ENCODE measurements at regions not wholly inside any gene's neighbourhood (a gene's known extent, or its start where the extent isn't known, plus 50 kb on each side); places are given as distances from the start of the nearest gene placed in this dataset.
A peak's percentile ranks its signal among the peaks of the same experiment; 100 is the strongest.

- no peak overlapping the region for H3K4me3 ChIP-seq
- no peaks in the 10 kb centered on the region for H3K4me1 ChIP-seq
- DNase-seq (peak in 1 of 4 donors; percentile 34), ATAC-seq (no peak)
- intact Hi-C loops (cut with DNase I) = no loop called here
- H3K36me3 ChIP-seq = no peaks in the 10 kb centered on the region
- H3K27me3 ChIP-seq = no peaks in the 10 kb centered on the region
- H3K9me3 ChIP-seq = no peaks in the 10 kb centered on the region
- H3K27ac ChIP-seq = no peak overlapping the region
- TF ChIP-seq CTCF (IDR thresholded peaks at IDR 0.05) = no peak
These were observed 400.0 kb upstream of the PPP2R3A start for GRCh38 chr3:135565546-135565945.

- no peak for TF ChIP-seq CTCF (IDR thresholded peaks at IDR 0.05)
- no peaks in the 10 kb centered on the region for H3K9me3 ChIP-seq
- no peak overlapping the region for H3K4me3 ChIP-seq
- no peaks in the 10 kb centered on the region for H3K27me3 ChIP-seq
- no peak overlapping the region for H3K27ac ChIP-seq
- ATAC-seq (no peak), DNase-seq (no peak)
- H3K36me3 ChIP-seq = no peaks in the 10 kb centered on the region
- intact Hi-C loops (cut with DNase I) = no loop called here
- no peaks in the 10 kb centered on the region for H3K4me1 ChIP-seq
These were observed 398.3 kb upstream of the PPP2R3A start for GRCh38 chr3:135567223-135567622.

- TF ChIP-seq CTCF (IDR thresholded peaks at IDR 0.05) = no peak
- Histone ChIP-seq H3K4me1 (no peaks in the 10 kb centered on the region), H3K27me3 (no peaks in the 10 kb centered on the region), H3K9me3 (no peaks in the 10 kb centered on the region), H3K27ac (no peak overlapping the region), H3K4me3 (no peak overlapping the region), H3K36me3 (no peaks in the 10 kb centered on the region)
- no peak for DNase-seq
- ATAC-seq = no peak
- intact Hi-C loops (cut with DNase I) = no loop called here
These were observed 388.8 kb upstream of the PPP2R3A start for GRCh38 chr3:135576751-135577150.

GRCh38 chr3:135581806-135582205, 383.7 kb upstream of the PPP2R3A start:
- intact Hi-C loops (cut with DNase I) = no loop called here
- Histone ChIP-seq H3K27ac (no peak overlapping the region), H3K27me3 (no peaks in the 10 kb centered on the region), H3K4me3 (no peak overlapping the region), H3K9me3 (peaks cover 0 to 4% of the 10 kb centered on the region in 2 donors), H3K36me3 (no peaks in the 10 kb centered on the region), H3K4me1 (no peaks in the 10 kb centered on the region)
- no peak for TF ChIP-seq CTCF (IDR thresholded peaks at IDR 0.05)
- DNase-seq = no peak
- ATAC-seq = no peak

GRCh38 chr3:135582800-135583199, 382.7 kb upstream of the PPP2R3A start:
- DNase-seq (no peak), ATAC-seq (no peak)
- intact Hi-C loops (cut with DNase I) = no loop called here

More at GRCh38 chr3:135582800-135583199, 382.7 kb upstream of the PPP2R3A start:
- Histone ChIP-seq H3K9me3 (peaks cover 0 to 4% of the 10 kb centered on the region in 2 donors), H3K27me3 (no peaks in the 10 kb centered on the region), H3K4me1 (no peaks in the 10 kb centered on the region), H3K36me3 (no peaks in the 10 kb centered on the region), H3K27ac (no peak overlapping the region), H3K4me3 (no peak overlapping the region)
- TF ChIP-seq CTCF (IDR thresholded peaks at IDR 0.05) = no peak
